GM15510 (cell line): ENCODE measurements at regions not wholly inside any gene's neighbourhood (a gene's known extent, or its start where the extent isn't known, plus 50 kb on each side); places are given as distances from the start of the nearest gene placed in this dataset.

Source experiments
- POLR2A ChIP-seq: IDR thresholded peaks from 3 replicates; pipeline ENCODE4 v1.6.1; 2011; ENCODE audit warnings: borderline replicate concordance; ENCODE audit not compliant: insufficient read length; ENCODE audit errors: extremely low read depth

GRCh38 chr16:85323230-85323960, 211.1 kb upstream of the CIBAR2 start:
- no peak for TF ChIP-seq POLR2A

- no peak for TF ChIP-seq POLR2A
Measured at GRCh38 chr16:85323961-85324253, 211.6 kb upstream of the CIBAR2 start.

- no peak for TF ChIP-seq POLR2A
Measured at GRCh38 chr16:85324488-85324887, 212.2 kb upstream of the CIBAR2 start.

GRCh38 chr16:85326113-85326793, 214.0 kb upstream of the CIBAR2 start:
- no peak for TF ChIP-seq POLR2A

- TF ChIP-seq POLR2A: no peak
Measured at GRCh38 chr16:85326794-85327181, 214.5 kb upstream of the CIBAR2 start.

- no peak for TF ChIP-seq POLR2A
Measured at GRCh38 chr16:85327731-85328675, 215.7 kb upstream of the CIBAR2 start.

GRCh38 chr16:85328676-85329058, 216.4 kb upstream of the CIBAR2 start:
- no peak for TF ChIP-seq POLR2A

- no peak for TF ChIP-seq POLR2A
Measured at GRCh38 chr16:85329059-85329812, 217.0 kb upstream of the CIBAR2 start.

GRCh38 chr16:85330006-85330693, 217.9 kb upstream of the CIBAR2 start:
- no peak for TF ChIP-seq POLR2A

GRCh38 chr16:85330694-85331188, 218.5 kb upstream of the CIBAR2 start:
- no peak for TF ChIP-seq POLR2A

GRCh38 chr16:85331688-85332087, 219.4 kb upstream of the CIBAR2 start:
- no peak for TF ChIP-seq POLR2A

- no peak for TF ChIP-seq POLR2A
Measured at GRCh38 chr16:85332175-85332574, 219.9 kb upstream of the CIBAR2 start.

- TF ChIP-seq POLR2A: no peak
Measured at GRCh38 chr16:85333337-85333736, 221.1 kb upstream of the CIBAR2 start.
